ENCODE measurements at regions not wholly inside any gene's neighbourhood (a gene's known extent, or its start where the extent isn't known, plus 50 kb on each side); places are given as distances from the start of the nearest gene placed in this dataset.

DNA sequence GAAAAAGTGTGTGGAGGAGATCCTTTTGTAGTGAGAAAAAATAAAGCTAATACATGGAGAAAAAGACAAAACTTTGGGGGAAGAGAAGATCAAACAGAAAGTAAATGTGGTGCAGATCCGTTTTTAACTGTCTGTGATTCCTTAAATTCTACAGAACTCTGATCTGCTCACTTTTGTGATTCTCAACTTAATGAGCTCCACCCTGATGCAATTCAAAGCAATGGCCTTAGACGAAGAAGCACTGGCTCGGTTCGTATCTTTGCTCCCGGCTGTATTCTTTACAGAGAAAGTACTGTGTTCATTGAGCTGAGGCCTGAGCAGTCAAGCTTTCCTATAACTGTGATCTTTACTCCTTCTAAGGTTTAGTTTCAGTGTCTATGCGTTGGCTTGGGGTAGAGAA lies 453.4 kb downstream of the DMAC1 start:
- no peak for TF ChIP-seq EZH2 (IDR thresholded peaks at IDR 0.05; ENCODE audit: insufficient read depth, low read length)
- TF ChIP-seq, protein P1, sequence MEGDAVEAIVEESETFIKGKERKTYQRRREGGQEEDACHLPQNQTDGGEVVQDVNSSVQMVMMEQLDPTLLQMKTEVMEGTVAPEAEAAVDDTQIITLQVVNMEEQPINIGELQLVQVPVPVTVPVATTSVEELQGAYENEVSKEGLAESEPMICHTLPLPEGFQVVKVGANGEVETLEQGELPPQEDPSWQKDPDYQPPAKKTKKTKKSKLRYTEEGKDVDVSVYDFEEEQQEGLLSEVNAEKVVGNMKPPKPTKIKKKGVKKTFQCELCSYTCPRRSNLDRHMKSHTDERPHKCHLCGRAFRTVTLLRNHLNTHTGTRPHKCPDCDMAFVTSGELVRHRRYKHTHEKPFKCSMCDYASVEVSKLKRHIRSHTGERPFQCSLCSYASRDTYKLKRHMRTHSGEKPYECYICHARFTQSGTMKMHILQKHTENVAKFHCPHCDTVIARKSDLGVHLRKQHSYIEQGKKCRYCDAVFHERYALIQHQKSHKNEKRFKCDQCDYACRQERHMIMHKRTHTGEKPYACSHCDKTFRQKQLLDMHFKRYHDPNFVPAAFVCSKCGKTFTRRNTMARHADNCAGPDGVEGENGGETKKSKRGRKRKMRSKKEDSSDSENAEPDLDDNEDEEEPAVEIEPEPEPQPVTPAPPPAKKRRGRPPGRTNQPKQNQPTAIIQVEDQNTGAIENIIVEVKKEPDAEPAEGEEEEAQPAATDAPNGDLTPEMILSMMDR (IDR thresholded peaks at IDR 0.05; ENCODE audit: insufficient read depth, low read depth, low read length), result no peak

Measured in astrocyte (in vitro differentiated cells and primary cell).